Neutrophil (primary cell): ENCODE measurements at regions not wholly inside any gene's neighbourhood (a gene's known extent, or its start where the extent isn't known, plus 50 kb on each side); places are given as distances from the start of the nearest gene placed in this dataset.

ENCODE experiments used
- H3K27ac ChIP-seq: fragments of 200-600 bp; sonication (generic); 2 replicates; pipeline ENCODE4 v1.5.1; 2016; ENCODE audit warnings: mild to moderate bottlenecking, moderate library complexity
- H3K27me3 ChIP-seq: fragments of 200-600 bp; sonication (generic); 2 replicates; pipeline ENCODE4 v1.6.0; 2016; ENCODE audit warnings: mild to moderate bottlenecking
- H3K36me3 ChIP-seq: fragments of 200-600 bp; sonication (generic); 2 replicates; pipeline ENCODE4 v1.5.1; 2017
- H3K4me1 ChIP-seq, 2 experiments: fragments of 200-600 bp in 1 of 2; sonication (generic) in 1 of 2; 1 replicate in 1 of 2; 2 replicates in 1 of 2; pipeline versions ENCODE4 v1.5.1 to v1.6.1; 2013 to 2016; ENCODE audit warnings: low read depth in 1 of 2, low read length in 1 of 2, mild to moderate bottlenecking in 1 of 2, moderate library complexity in 1 of 2; ENCODE audit not compliant: control insufficient read depth in 1 of 2, insufficient read depth in 1 of 2
- H3K4me3 ChIP-seq, 2 experiments: fragments of 200-600 bp in 1 of 2; sonication (generic) in 1 of 2; 1 replicate in 1 of 2; 2 replicates in 1 of 2; pipeline ENCODE4 v1.5.1; 2013 to 2016; ENCODE audit warnings: low read depth in 1 of 2, low read length in 1 of 2, mild to moderate bottlenecking in 1 of 2, moderate library complexity in 1 of 2
- H3K9me3 ChIP-seq: fragments of 200-600 bp; sonication (generic); 2 replicates; pipeline ENCODE4 v1.5.1; 2016
- CTCF ChIP-seq: fragments of 200-600 bp; sonication (generic); IDR thresholded peaks from 2 replicates; pipeline ENCODE4 v1.5.1; 2016; ENCODE audit warnings: antibody characterized with exemption

- no peak for TF ChIP-seq CTCF
- no peaks in the 10 kb centered on the region for H3K36me3 ChIP-seq
- no peak overlapping the region for H3K4me3 ChIP-seq
- no peaks in the 10 kb centered on the region for H3K27me3 ChIP-seq
- H3K9me3 ChIP-seq: no peaks in the 10 kb centered on the region
- H3K4me1 ChIP-seq: no peaks in the 10 kb centered on the region
- H3K27ac ChIP-seq: no peak overlapping the region
These were observed 86.8 kb upstream of the CACNA2D1 start for GRCh38 chr7:82530361-82530760.

DNA sequence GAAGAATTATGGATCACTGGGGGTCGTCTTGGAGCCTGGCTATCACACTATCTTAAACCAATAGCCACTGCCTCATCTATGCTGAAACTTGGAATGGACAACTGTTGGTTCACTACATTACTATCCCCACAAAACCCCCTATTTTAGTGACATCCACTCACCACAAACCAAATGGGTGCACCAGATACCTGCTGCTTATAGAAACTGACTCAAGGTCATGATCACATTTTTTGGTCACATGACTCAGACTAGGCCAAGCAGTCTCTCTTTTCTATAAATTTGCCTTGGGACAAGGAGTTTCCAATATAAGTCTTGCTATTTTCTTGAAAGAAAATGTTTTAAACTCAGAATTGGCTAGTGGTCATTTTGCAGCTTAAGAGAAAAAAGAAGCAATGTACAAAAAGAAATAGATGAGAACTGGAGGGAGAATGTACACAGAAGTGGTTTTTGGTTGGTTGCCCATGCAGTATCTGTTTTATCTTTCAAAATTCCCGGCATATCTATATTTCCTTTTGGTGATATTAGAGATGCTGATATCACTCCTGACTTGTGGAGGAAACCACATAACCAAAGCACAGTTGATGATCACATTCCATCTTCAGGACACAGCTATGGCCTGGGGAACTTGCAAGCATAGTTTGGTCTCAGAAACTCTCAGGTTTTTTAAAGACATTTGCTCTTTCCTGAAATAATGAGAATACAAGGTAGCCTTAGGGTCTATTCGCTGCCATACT lies 85.2 kb upstream of the CACNA2D1 start:
- Histone ChIP-seq H3K4me3 (no peak overlapping the region), H3K36me3 (no peaks in the 10 kb centered on the region), H3K9me3 (no peaks in the 10 kb centered on the region), H3K27ac (no peak overlapping the region), H3K4me1 (no peaks in the 10 kb centered on the region), H3K27me3 (no peaks in the 10 kb centered on the region)
- no peak for TF ChIP-seq CTCF

GRCh38 chr7:82527851-82528250 lies 84.3 kb upstream of the CACNA2D1 start:
- no peaks in the 10 kb centered on the region for H3K36me3 ChIP-seq
- H3K9me3 ChIP-seq: no peaks in the 10 kb centered on the region
- H3K4me3 ChIP-seq: no peak overlapping the region
- TF ChIP-seq CTCF: no peak
- no peak overlapping the region for H3K27ac ChIP-seq
- H3K4me1 ChIP-seq: no peaks in the 10 kb centered on the region
- H3K27me3 ChIP-seq: no peaks in the 10 kb centered on the region

DNA sequence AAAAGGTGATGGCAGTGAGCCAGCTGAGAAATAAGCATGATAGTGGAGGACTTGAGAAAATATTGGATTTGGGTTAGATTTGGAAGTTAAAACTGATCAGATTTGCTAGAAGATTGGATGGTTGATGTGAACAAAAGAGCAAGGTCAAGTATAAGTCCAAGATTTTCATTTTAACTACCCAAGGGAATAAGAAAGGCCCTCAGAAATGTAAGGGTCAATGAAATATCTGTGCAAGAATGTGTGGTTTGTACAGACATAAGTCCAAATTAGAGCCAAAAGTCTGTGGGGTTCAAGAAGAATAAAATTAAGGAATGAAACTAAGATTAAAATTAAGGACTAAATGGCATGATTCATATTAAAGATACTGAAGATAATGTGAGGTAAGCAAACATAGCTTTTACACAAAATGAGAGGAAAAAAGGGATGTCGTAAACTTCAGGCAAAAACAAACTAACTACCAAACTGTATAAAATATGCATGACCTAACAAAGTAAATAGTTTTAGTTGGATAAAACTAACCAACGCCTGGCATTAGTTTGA lies 78.4 kb upstream of the CACNA2D1 start:
- H3K9me3 ChIP-seq: no peaks in the 10 kb centered on the region
- H3K36me3 ChIP-seq: no peaks in the 10 kb centered on the region
- H3K27ac ChIP-seq: no peak overlapping the region
- TF ChIP-seq CTCF: no peak
- H3K27me3 ChIP-seq: no peaks in the 10 kb centered on the region
- H3K4me3 ChIP-seq: no peak overlapping the region
- H3K4me1 ChIP-seq: no peaks in the 10 kb centered on the region

DNA sequence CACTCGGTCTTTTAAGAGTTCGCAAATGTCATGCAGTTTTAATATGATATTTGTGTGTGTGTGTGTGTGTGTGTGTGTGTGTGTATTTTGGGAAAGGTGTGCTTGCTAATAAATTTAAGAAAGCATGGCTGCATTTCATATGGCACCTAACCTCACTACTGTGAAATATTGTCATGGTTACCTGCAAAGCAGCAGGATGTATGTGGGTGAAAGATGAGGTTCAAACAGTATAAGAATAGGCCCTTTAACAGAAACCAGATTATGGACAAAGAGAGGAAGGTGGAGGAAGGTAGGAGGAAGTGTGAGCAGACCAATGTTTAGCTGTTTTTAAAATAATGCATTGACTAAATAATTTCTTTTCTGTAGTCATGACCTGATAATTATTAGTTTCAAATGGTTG lies 73.5 kb upstream of the CACNA2D1 start:
- H3K36me3 ChIP-seq: no peaks in the 10 kb centered on the region
- H3K4me1 ChIP-seq: no peaks in the 10 kb centered on the region
- no peak overlapping the region for H3K27ac ChIP-seq
- H3K9me3 ChIP-seq: no peaks in the 10 kb centered on the region
- TF ChIP-seq CTCF: no peak
- no peak overlapping the region for H3K4me3 ChIP-seq
- no peaks in the 10 kb centered on the region for H3K27me3 ChIP-seq
